ENCODE measurements at regions not wholly inside any gene's neighbourhood (a gene's known extent, or its start where the extent isn't known, plus 50 kb on each side); places are given as distances from the start of the nearest gene placed in this dataset.

DNA sequence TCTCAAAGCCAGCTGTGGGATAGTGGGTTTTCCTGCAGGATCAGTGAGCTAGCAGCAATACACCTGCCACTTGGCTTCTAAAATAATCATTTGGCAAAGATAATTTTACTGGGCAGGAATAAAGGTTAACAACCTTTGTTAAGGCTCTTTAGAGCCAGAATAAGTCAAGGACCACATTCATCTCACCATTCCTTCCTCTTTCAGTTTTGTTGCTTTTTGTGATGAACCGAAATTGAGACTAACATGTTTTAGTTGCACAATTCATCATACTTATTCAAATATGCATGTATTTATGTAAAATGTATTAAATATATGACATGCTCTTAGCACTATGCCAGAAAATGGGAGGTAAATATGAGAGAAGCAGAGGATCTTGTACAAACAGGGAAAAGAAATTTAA lies 824.4 kb upstream of the TYRP1 start:
- DNase-seq (ENCODE audit: low read depth in 3 of 3, low spot score in 2 of 3), result no peak

DNA sequence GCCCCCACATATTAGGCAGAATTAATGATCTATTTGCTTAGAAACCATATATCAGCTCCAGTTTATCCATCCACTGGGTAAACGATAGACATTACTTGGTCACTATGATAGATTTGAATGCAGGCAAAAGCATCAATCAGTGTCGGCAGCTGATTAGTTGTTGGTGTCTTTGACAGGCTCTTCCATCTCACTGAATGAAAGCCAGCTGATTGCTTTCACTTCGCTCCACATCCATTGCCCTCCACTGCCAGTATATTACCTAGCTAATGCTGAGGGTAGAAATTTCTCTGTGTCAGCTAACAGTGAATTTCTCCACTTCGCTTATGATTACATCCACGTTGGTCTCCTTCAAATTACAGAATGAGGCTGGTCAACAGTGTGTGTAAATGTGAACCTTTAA lies 821.3 kb upstream of the TYRP1 start:
- DNase-seq (ENCODE audit: low read depth in 3 of 3, low spot score in 2 of 3), result no peak

DNA sequence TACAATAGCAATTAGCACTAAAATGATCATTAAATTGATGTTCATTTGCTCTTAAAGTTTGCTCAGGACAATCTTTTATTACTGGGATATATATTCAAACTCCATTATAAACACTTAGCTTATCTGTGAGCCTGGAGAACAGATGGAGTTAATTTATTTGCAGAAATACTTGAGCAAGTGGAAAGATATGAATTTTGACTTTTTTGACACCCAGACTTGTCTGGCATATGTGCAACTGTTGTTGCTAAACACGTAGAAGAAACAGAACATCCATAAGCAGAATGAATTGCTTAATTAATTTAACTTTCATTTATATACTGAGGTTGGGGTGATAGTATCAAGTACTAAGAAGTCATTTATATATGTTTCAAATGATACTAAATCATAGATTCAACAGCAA lies 820.7 kb upstream of the TYRP1 start:
- DNase-seq (ENCODE audit: low read depth in 3 of 3, low spot score in 2 of 3), result no peak

DNA sequence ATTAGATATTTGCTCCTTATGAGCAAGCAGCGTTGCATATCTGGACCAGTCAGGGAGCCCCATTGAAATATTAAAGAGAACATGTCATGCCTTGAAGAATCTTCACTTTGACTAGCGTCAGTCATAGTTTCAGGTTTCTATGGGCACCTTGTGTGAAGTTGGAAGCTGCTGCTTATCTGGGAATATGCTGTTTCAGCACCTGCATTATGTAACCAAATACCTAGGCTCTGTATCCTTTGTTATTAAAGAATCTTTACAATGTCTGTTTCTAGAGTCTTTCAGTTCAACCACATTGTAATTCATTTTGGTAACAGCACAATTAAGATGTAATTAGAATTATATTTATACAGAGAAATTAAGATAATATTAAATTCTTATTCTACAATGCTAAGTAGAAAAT lies 818.8 kb upstream of the TYRP1 start:
- DNase-seq (ENCODE audit: low read depth in 3 of 3, low spot score in 2 of 3), result no peak

DNA sequence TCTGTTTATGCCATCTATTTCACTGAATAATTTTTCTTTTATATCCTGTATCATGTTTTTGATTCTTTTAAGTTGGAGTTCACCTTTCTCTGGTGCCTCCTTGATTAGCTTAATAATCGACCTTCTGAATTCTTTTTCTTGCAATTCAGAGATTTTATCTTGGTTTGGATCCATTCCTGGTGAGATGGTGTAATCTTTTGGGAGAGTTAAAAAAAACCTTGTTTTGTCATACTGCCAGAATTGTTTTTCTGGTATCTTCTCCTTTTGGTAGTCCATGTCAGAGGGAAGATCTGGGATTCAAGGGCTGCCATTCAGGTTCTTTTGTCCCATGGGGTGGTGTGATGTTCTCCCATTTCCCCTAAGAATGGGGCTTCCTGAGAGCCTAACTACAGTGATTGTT lies 800.8 kb upstream of the TYRP1 start:
- DNase-seq (ENCODE audit: low read depth in 3 of 3, low spot score in 2 of 3), result no peak

DNA sequence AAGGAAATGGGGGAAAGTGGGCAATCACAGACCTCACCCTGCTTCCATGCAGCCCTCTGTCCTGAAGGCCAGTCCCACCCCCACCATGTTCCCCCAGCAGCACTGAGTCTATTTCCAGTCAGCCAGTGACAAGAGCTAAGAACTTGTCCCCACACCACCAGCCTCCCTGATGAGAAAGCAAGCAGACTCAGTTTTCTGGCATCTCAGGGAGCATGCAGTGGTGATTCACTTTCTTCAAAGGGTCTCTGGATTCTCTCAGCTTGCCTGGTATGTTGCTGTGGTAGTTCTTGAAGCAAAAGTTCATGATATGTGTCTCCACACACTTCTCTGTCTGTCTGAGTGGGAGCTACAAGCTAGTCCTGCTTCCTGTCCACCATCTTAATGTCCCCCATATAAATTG lies 799.9 kb upstream of the TYRP1 start:
- DNase-seq (ENCODE audit: low read depth in 3 of 3, low spot score in 2 of 3), result no peak

DNA sequence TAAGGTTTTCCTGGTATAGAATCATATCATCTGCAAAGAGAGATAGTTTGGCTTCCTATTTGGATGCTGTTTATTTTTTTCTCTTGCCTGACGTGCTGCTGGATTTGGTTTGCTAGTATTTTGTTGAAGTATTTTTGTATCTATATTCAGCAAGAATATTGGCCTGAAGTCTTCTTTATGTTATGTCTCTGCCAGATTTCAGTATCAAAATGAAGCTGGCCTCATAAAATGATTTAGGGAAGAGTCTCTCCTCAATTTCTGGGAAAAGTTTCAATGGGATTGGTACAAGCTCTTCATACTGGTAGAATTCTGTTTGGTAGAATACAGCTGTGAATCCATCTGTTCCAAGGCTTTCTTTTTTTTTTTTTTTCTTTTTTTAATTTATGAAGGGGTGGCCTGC lies 799.0 kb upstream of the TYRP1 start:
- no peak for DNase-seq (ENCODE audit: low read depth in 3 of 3, low spot score in 2 of 3)

DNA sequence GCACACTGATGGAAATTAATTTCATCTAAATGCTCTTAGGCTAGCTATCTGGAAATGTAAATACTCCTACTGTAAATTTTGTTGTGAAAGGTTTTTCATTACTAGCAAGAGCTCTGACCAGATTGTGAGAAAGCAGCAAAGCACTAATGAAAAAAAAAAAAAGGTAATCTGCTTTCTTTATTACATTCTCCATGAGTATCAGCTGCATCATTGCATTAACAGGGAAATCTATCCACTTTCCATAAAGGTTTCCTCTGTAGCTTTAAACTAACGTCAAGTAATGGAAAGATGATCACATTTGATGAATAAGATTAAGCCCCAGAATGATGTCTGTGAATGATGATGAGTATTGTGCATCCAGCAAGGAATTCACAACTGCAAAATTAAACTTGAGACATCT lies 790.6 kb upstream of the TYRP1 start:
- DNase-seq (ENCODE audit: low read depth in 3 of 3, low spot score in 2 of 3), result no peak

DNA sequence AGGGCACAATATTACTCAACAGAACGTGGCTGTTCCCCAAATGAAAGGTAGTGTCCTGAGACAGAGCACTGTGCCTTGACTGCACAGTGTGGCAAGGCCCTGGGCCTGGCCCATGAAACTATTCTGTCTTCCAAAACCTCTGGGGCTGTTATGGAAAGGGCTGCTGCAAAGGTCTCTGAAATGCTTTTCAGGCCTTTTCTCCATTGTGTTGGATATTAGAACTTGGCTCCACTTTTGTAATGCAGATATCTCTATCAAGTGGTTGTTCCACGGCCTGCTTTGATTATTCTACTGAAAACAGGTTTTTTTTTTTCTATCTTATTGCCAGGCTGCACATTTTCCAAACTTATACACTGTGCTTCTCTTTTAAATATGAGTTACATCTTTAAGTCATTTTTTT lies 777.5 kb upstream of the TYRP1 start:
- no peak for DNase-seq (ENCODE audit: low read depth in 3 of 3, low spot score in 2 of 3)

DNA sequence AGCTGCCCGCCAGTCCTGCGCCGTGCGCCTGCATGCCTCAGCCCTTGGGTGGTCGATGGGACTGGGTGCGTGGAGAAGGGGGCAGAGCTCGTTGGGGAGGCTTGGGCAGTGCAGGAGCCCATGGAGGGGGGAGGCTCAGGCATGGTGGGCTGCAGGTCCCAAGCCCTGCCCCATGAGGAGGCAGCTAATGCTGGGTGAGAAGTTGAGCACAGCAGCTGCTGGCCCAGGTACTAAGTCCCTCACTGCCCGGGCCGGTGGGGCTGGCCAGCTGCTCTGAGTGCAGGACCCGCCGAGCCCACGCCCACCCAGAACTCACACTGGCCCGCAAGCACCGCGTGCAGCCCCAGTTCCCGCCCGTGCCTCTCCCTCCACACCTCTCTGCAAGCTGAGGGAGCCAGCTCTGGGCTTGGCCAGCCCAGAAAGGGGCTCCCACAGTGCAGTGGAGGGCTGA lies 764.3 kb upstream of the TYRP1 start:
- DNase-seq (ENCODE audit: low read depth in 3 of 3, low spot score in 2 of 3), result no peak

DNA sequence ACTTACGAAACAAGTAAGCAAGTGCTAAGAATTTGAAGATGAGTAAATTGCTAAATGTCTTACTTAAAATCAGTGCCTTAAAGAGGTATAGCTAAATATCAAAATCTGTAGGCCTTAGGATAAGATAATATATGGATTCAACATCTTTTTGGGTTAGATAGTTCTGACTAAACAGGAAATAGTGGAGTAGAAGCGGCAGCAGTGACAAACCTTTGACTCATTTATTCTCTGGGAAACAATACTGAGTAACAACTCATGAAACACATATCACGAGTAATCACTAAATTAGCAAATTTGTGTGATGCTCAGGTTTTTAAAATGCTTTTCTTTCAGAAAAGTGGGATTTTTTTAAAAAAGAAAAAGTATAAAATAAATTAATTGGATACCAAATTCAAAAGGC lies 762.1 kb upstream of the TYRP1 start:
- no peak for DNase-seq (ENCODE audit: low read depth in 3 of 3, low spot score in 2 of 3)

DNA sequence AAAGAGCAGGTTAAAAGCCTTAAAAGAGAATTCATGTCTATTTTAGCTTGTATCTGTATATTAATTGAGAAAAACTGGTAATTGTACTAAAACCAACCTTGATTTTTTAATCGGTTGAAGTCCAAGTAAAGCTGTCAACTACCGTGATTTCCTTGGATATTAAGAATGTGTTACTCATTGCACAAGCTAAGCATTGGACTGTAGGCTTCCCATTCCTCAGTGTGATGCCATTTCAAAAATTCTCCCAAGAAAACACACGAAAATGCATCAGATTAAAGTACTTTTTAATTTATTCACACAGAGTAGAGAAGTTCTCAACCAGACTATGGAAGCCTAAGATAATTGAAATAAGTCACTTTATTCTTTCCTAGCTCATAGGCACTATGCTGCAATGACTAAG lies 761.4 kb upstream of the TYRP1 start:
- no peak for DNase-seq (ENCODE audit: low read depth in 3 of 3, low spot score in 2 of 3)

DNA sequence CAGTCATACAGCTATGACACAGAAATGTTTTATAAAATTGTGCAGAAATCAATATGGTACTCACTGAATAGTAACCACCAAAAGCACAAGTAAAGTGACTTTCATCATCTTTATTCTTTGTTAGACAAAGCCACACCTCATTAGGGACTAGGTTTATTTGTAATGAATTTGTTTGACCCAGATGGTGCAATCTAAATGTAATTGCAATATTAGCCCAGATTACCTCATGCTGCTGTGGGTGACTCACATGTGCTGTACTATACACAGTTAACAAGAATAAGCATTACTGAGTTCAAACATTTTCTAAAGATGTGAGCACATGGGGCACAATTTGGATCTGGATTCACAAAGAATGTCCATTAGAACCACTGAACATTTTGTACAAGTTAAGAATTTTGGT lies 759.3 kb upstream of the TYRP1 start:
- no peak for DNase-seq (ENCODE audit: low read depth in 3 of 3, low spot score in 2 of 3)

DNA sequence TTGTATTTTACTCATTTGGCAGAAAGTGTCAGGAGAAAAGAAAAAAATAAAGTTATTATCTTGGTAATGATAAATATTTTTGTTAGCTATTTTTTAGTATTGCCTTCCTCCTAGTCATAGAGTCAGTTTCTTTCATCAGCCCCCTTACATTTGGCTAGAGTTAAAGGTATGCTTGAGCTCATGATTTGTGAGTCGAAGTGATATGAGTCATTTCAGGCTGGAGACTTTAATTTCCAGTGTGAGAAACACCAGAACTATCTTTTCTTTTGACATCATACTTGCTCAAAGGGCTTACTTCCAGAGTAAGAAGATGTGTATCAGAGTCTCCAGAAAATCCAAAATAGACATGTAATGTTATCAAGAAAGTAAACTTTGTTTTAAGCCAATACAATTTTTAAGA lies 746.7 kb upstream of the TYRP1 start:
- DNase-seq (ENCODE audit: low read depth in 3 of 3, low spot score in 2 of 3), result no peak

DNA sequence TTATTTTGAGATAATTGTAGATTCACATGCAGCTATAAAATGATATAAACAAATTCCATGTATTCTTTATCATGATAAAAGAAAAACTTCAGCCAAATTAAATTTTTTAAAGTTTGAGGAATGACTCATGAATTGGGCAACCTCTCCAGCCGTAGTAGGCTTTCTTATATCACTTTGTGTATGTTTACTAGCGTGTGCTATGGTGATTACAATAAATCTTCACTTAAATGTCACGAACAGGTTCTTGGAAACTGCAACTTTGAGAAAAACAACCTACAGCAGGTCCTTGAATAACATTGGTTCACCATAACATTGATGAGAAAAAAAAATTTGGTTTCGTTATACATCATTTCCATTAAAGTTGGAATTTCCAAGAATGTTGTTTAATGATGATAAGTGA lies 730.9 kb upstream of the TYRP1 start:
- DNase-seq (ENCODE audit: low read depth in 3 of 3, low spot score in 2 of 3), result no peak

DNA sequence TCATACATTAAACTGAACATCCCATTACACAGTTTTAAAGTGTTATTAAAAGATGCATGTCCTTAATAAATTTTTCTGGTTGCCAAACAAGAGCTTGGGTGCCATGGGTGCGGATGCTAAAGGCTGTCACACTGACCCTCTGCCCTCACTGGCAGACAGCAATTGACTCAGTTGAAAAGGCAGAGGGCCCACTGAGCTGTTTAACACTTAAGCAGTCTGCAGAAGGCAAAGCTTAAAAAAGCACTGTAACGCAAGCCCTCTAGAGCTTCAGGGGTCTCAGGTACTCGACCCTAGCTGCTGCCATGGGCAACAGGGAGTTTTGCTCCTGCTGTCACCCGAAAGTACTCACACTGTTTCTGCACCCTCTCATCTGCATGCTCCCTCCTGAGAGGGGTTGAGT lies 726.4 kb upstream of the TYRP1 start:
- DNase-seq (ENCODE audit: low read depth in 3 of 3, low spot score in 2 of 3), result no peak

DNA sequence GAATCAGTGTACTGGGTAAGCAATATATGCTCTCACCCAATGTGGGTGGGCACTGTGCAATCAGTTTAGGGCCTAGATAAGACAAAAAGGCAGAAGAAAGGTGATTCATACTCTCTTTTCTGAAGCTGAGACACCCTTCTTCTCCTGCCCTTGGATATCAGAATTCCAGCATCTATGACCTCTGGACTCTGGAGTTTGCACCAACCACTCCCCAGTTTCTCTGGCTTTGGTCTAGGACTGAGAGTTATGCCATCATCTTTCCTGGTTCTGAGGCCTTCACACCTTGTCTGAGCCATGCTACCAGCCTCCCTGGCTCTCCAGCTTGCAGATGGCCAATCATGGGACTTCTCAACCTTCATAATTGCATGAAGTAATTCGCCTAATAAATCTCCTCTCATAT lies 724.6 kb upstream of the TYRP1 start:
- no peak for DNase-seq (ENCODE audit: low read depth in 3 of 3, low spot score in 2 of 3)

DNA sequence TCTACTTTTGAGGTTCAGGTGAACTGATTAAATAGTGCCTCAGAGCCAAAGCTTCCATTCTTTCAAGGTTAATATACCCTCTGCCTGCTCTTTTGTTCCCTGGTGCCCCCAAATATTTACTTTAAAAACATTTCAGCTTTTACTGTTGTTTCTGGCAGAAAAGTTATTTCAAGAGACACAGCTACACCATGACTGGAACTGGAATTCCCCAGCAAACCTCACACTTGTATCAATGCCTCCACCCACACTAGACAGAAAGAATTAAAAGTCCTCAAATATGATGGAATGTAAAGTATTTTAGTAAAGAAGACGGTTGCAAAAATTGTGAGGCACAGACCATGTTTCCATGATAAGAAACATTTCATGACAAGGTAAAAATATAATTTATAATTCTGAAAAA lies 720.2 kb upstream of the TYRP1 start:
- no peak for DNase-seq (ENCODE audit: low read depth in 3 of 3, low spot score in 2 of 3)

DNA sequence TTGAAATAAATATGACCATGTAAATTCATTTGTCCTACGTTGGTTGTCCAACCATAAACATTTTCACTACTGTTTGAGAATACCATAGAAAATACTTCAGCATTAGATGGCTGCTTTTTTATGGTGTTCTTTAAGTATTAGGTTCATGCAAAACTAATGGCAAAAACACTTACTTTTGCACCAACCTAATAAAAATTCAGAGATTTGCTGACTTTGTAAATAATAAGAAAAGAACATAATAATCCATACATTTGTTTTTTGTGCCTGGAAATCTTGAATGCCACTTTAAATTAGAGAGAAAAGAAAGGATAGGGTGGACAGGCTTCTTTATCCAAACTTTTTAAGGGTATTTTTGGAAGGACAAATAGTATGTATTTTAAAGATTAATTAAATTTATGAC lies 719.7 kb upstream of the TYRP1 start:
- DNase-seq (ENCODE audit: low read depth in 3 of 3, low spot score in 2 of 3), result no peak

DNA sequence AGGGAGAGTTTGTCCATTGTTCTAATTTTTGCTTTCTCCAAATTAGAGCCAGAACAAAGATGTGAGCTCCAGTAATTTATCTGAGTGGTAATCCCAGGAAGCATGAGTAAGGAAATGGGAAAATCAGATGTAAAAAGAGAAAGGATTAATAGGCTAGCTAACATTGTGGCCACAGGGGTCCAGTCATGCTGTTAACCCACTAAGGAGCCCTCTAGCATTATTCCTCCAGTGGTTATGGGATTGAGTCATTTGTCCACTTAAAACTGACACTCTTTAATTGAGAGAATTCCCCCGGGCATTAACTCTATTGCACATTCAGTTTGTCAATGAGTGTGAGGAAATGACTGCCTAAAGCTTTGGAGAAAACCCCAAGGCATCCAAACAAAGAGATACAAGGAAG lies 700.3 kb upstream of the TYRP1 start:
- DNase-seq (ENCODE audit: low read depth in 3 of 3, low spot score in 2 of 3), result no peak

DNA sequence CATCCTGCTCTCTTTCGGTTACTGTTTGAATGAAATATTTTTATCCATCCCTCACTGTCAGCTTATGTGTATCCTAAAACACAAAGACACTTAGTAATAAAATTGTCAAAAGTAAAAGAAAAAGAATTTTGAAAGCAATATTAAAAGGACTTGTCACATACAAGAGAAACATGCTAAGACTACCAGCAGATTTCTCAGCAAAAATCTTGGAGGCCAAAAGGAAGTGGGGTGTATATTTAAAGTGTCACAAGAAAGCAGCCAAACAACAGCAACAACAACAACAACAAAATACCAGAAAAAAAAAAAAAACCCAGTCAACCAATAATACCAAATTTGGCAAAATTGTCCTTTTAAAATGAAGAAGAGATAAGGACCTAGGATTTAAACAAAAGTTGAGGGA lies 678.7 kb upstream of the TYRP1 start:
- no peak for DNase-seq (ENCODE audit: low read depth in 3 of 3, low spot score in 2 of 3)

DNA sequence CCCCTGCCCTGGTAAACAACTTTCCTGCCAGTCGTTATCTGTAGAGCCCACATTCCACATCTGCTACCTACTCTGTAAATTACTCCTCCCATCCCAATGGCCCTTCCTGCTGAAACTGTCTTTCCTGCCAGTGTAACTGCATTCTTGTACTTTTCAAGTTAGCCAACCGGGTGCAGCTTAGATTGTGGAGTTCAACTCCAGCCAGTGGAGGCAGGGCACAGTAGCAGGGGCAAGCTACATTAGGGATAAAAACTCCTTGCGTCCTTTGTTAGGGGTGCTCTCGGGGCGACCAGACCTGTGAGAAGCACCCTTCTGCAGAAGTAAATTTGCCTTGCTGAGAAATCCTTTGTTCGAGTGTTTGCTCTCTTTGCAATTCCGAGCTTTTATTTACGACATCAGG lies 639.0 kb upstream of the TYRP1 start:
- no peak for DNase-seq (ENCODE audit: low read depth in 3 of 3, low spot score in 2 of 3)

DNA sequence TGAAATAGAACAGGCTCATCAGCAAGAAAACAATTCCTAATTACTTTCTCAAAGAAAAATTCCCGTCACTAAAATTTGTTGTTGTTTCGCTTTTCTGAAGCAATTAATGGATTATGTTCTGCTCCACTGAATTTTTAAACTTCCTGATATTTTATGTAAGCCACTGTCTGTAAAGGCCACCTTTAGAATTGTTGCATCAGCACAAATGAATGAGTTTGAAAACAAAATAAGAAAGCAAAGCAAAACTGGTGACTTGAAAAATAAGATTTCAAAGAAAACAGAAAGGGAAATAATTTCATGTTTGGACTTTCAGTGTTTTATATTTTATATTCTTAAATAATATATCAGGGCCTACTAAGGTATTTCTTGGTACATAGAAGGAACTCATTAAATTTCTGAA lies 636.3 kb upstream of the TYRP1 start:
- no peak for DNase-seq (ENCODE audit: low read depth in 3 of 3, low spot score in 2 of 3)

DNA sequence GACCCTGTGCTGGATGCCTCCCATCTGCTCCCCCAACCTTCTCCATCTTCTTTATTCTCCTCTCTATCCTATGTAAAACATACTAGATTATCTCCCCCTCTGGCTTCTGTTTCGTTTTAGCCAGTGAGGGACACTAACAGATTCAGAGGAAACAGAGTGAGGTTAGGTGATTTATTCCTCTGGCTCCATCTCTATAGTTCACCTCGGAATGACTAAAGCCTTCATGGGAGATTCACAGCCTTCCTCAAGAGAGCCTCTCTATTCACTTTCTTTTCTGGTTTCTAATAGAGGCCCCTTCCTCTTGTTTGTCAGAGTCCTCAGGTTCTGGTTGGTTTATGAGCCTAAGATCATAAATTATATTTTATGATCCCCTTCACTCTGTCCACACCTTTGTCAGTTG lies 633.1 kb upstream of the TYRP1 start:
- no peak for DNase-seq (ENCODE audit: low read depth in 3 of 3, low spot score in 2 of 3)

Data from right renal cortex interstitium (tissue), 3 donors.